MG63 (cell line): ENCODE measurements at regions not wholly inside any gene's neighbourhood (a gene's known extent, or its start where the extent isn't known, plus 50 kb on each side); places are given as distances from the start of the nearest gene placed in this dataset.

Experiments
- DNase-seq: peaks from one replicate; pipeline ENCODE4 v3.0.0-alpha.2; 2020
- H3K27me3 ChIP-seq: fragments of 250-450 bp; sonication (Bioruptor Pico); 2 replicates; pipeline ENCODE4 v1.5.1; 2020; ENCODE audit warnings: mild to moderate bottlenecking, moderate library complexity
- H3K36me3 ChIP-seq: fragments of 250-450 bp; sonication (Bioruptor Pico); 2 replicates; pipeline ENCODE4 v1.5.1; 2020; ENCODE audit warnings: mild to moderate bottlenecking, moderate library complexity
- H3K4me3 ChIP-seq: fragments of 250-450 bp; sonication (Bioruptor Pico); 2 replicates; pipeline ENCODE4 v1.5.1; 2020; ENCODE audit warnings: mild to moderate bottlenecking, moderate library complexity
- H3K9me3 ChIP-seq: fragments of 250-450 bp; sonication (Bioruptor Pico); 2 replicates; pipeline ENCODE4 v1.5.1; 2020; ENCODE audit warnings: mild to moderate bottlenecking, moderate library complexity

DNA sequence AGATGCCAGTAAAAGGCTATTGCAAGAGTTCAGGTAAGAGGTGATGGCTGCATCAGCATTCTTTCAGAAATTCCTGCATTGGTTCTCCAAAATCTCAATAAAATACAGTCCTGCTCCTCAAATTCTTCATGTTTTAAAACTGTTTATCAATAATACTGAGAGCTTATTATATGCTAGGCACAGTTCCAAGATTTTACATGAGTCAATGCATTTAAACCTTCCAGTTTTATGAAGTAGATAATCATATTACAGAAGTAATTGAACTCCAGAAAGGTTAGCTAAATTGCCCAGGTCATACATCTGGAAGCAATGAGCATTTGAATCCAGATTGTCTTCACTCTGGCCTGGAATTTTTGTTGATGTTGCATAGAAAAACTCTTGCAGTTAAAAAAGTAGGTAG lies 282.9 kb upstream of the SLITRK6 start:
- DNase-seq, result no peak
- Histone ChIP-seq H3K4me3 (no peak overlapping the region), H3K27me3 (no peaks in the 10 kb centered on the region), H3K9me3 (no peaks in the 10 kb centered on the region), H3K36me3 (no peaks in the 10 kb centered on the region)

DNA sequence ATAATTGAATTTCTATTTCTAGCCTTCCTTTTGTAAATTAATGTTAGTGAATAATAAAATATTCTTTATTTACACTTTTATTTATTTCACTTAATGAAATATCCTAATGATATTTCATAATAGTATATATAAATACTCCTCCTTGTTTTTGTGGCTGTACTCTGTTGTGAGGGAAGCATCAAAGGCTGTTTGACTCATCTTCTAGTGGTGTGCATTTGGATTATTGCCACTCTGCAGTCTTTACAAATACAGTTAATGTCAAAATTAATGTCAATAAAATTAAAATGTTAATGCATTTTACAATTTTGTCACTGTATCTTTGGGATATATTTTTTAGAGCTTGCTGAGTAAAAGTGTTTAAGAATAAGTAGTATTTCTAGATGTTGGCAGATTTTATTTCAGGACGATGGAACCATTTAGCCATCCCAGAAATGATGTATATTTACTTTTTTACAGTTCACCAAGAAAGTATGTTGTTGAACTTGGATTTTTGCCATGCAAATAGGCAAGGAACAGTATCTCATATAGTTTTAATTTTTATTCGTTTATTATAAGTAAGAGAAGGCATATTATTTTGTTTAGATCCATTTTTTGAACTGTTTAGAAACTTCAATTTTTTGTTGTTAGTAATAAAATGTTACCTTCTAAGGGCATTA lies 281.2 kb upstream of the SLITRK6 start:
- no peak overlapping the region for H3K4me3 ChIP-seq
- no peaks in the 10 kb centered on the region for H3K9me3 ChIP-seq
- H3K36me3 ChIP-seq, result no peaks in the 10 kb centered on the region
- DNase-seq, result no peak
- no peaks in the 10 kb centered on the region for H3K27me3 ChIP-seq

DNA sequence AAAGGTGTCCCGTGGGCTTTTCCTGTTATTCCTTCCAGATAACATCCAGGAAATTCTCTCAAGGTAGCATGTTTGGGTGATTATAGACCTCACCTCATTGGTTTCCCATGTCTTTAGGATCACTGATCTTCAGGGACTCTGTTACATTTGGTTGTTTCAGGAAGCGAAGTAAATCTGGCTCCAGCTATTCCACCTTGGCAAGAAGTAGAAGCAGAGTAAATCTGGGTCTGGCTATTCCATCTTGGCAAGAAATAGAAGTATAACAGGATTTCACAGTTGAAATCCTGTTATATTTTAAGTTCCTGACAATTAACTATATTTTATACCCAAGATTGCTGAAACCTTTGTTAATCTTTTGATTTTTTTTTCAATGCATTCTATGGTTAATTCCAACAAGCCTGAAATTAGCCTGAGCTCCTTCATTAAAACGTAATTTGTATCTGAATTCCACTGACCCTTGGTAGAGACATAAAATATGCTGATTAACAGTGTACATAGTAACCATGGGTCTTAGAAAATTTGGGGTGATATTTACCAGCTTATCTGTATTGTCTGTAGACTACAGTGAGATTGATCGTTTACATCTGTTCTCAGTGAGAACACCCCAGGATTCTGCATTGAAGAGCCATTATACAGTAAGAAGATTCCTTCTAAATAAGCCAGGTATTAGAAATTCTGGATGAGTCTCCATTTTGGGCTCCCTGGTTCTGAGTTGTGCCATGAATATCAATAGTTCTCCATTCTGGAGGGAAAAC lies 267.6 kb upstream of the SLITRK6 start:
- Histone ChIP-seq H3K4me3 (no peak overlapping the region), H3K27me3 (no peaks in the 10 kb centered on the region), H3K36me3 (no peaks in the 10 kb centered on the region), H3K9me3 (no peaks in the 10 kb centered on the region)
- no peak for DNase-seq

- Histone ChIP-seq H3K9me3 (no peaks in the 10 kb centered on the region; the same call in 1 of the 2 replicates), H3K4me3 (no peak overlapping the region), H3K36me3 (no peaks in the 10 kb centered on the region), H3K27me3 (no peaks in the 10 kb centered on the region)
- DNase-seq, result no peak
Measured at GRCh38 chr13:86052141-86052540, 252.9 kb upstream of the SLITRK6 start.

DNA sequence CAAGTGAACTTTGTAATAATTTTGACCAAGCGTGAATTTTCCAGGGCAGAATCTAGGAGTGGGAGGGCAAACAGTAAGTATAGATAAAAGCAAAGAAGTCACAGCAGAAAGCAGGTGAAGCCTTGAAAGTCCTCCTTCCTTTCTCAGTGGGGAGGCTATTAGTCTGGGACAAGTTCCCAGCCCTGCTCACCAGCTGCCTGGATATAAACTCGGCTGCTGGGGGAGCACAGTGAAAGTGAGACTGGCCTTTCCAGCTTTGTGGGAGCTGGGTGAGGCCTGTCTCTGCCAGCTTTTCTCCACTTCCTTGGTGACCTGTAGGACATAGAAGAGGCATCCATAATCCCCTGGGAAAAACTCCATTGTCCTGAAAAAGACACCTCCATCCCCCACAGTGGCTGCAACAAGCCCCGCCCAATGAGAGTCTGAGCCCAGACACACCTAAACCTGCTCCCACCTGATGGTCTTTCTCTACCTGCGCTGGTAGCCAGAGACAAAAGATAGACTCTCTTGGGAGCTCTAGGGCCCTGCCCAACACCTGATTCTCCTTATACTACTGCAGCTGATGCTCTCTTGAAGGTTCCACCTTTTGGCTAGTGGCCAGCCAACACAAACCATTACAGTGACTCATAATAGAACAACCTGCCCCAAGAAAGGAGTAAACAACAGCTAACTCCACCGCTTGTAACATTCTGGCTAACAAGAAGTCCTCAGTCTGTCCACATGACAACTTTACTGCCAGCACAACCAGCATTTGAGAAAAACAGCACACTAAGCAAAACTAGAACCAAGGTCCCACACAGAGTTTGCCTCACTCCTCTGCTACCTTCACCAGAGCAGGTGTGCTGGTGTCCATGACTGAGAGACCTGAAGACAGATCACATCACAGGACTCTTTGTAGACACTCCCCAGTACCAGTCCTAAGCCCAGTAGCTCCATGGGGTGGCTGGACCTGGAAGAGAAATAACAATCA lies 252.2 kb upstream of the SLITRK6 start:
- Histone ChIP-seq H3K27me3 (no peaks in the 10 kb centered on the region), H3K4me3 (no peak overlapping the region), H3K36me3 (no peaks in the 10 kb centered on the region), H3K9me3 (no peaks in the 10 kb centered on the region; the same call in 1 of the 2 replicates)
- DNase-seq, result peak; percentile 5

DNA sequence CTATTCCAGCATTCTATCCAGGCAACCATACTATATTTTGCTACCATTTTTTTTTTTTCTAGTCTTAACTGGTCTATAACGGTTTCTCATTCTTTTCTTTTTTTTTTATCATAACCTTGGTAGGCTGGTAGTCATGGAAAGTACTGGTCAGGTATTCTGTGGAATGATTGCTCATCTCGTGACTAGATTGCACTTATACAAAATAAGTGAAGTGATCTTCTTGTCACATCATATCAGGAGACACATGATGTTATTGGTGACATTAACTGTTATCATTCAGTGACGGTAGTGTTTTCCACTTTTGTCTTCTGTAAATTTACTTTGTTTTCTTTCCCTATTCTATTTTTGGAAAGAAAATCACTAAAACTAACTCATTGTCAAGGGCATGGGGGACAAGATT lies 239.3 kb upstream of the SLITRK6 start:
- Histone ChIP-seq H3K27me3 (no peaks in the 10 kb centered on the region), H3K36me3 (no peaks in the 10 kb centered on the region), H3K9me3 (no peaks in the 10 kb centered on the region), H3K4me3 (no peak overlapping the region)
- no peak for DNase-seq

DNA sequence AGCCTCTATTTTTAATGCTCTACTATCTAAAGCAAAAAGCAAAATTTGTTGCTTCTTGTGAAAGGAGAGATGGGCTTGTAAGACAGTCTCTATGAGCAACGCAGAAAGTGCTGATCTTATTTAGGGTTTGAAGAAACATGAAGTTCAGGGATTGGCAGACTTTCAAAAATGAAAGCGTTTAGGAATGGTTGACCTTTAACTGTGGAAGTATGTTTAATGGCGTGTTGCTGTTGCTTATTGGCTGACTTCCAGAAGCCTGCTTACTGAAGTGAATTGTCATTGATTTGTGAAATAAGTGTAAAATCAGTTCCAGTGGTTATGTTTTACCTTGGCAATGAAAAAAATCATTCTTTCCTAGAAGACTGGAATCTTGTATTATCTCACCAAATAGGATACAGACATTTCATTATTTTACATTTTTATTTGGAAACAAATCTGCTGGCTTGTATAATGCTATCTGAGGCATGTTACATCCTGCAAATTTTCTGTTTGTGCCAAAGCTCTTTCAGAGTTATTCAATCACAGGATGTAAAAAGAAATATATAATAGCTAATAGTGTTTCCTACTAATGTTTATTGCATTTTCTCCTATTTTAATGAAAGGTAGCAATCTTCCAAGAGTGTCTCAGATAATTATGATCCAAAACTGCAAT lies 221.3 kb upstream of the SLITRK6 start:
- Histone ChIP-seq H3K27me3 (no peaks in the 10 kb centered on the region), H3K4me3 (no peak overlapping the region), H3K36me3 (no peaks in the 10 kb centered on the region), H3K9me3 (no peaks in the 10 kb centered on the region)
- DNase-seq, result no peak

DNA sequence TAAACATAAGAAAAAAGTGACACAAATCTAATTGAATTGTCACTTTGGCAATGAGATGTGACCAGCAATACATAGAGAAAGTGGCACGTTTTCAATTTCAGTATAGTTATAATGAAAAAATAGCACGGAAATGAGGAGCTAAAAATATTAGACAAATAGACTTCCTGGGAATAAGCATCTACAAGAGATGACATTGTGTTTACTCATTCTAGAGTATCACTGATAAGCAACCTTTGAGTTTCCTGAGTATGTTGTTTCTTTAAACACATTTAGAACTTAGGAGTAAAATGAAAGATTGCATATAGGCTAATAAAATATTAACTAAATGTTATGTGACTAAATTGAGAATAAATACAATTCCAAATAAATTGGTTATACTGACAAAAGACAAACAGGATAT lies 207.1 kb upstream of the SLITRK6 start:
- H3K27me3 ChIP-seq, result no peaks in the 10 kb centered on the region
- no peaks in the 10 kb centered on the region for H3K9me3 ChIP-seq
- no peak for DNase-seq
- no peak overlapping the region for H3K4me3 ChIP-seq
- H3K36me3 ChIP-seq, result no peaks in the 10 kb centered on the region

DNA sequence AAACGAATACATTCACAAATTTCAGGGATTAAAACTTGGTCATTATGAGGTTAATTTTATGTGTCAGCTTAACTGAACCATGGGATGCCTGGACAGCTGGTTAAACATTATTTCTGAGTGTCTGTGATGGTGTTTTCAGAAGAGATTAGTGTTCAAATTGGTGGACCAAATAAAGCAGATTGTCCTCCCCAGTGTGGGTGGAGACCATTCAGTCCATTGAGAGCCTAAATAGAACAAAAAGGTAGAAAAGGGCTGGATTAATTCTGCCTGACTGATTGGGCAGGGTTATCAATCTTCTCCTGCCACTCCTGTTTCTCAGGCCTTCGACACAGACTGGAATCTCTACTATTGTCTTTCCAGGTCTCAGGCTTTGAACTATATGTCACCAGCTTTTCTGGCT lies 203.8 kb upstream of the SLITRK6 start:
- no peak for DNase-seq
- Histone ChIP-seq H3K4me3 (no peak overlapping the region), H3K27me3 (no peaks in the 10 kb centered on the region)

GRCh38 chr13:86000546-86000945 lies 201.3 kb upstream of the SLITRK6 start:
- no peaks in the 10 kb centered on the region for H3K9me3 ChIP-seq
- no peaks in the 10 kb centered on the region for H3K27me3 ChIP-seq
- H3K4me3 ChIP-seq, result no peak overlapping the region
- DNase-seq, result no peak
- no peaks in the 10 kb centered on the region for H3K36me3 ChIP-seq

More for the DNA sequence above, 203.8 kb upstream of the SLITRK6 start:
- Histone ChIP-seq H3K36me3 (no peaks in the 10 kb centered on the region), H3K9me3 (no peaks in the 10 kb centered on the region)

- Histone ChIP-seq H3K27me3 (no peaks in the 10 kb centered on the region), H3K4me3 (no peak overlapping the region), H3K9me3 (no peaks in the 10 kb centered on the region), H3K36me3 (no peaks in the 10 kb centered on the region)
- DNase-seq, result no peak
Measured at GRCh38 chr13:85997587-85997986, 198.4 kb upstream of the SLITRK6 start.

DNA sequence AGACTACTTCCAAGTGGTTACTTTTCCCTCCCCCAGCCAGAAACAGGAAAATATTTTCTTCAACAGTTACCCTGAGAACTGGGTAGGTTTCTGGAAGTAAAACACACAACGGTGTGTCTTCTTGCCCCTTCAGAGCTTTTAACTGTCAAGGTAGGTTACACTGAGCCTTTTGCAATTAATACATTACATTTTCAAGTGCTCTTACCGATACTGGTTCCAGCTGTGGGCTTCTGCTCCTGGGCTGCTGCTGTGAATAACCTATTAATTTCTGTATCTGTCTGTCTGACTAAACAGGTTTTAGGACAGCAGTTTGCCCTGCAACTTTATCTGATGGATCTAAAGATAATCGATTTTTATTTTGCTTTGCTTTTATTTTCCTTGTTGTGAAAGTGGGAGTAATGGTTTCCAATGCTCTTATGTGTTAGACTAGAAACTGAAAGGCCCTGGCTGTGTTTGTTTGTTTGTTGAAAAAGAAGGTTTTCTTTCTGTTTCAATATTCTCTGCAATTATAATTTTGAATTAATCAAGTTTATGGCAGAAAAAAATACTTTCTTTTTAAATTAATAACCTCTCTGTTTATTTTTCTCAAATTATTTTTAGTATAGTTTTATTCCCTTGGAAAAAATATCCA lies 196.7 kb upstream of the SLITRK6 start:
- H3K9me3 ChIP-seq, result no peaks in the 10 kb centered on the region
- no peaks in the 10 kb centered on the region for H3K27me3 ChIP-seq
- no peak for DNase-seq
- H3K4me3 ChIP-seq, result no peak overlapping the region
- H3K36me3 ChIP-seq, result no peaks in the 10 kb centered on the region

DNA sequence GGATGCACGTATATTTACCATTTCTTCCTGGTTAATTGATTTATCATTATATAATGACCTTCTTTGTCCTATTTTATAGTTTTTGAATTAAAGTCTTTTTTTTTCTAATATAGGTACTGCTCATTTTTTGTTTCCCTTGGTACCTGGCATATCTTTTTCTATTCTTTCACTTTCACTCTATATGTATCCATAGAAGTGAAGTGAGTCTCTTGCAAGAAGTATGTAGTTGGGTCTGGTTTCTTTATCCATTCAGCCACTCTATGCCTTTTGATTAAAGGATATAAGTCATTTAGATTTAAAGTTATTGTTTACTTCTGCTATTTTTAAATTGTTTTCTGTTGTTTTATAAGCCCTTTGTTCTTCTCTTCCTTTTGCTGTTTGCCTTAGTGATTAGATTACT lies 194.3 kb upstream of the SLITRK6 start:
- no peaks in the 10 kb centered on the region for H3K36me3 ChIP-seq
- H3K27me3 ChIP-seq, result no peaks in the 10 kb centered on the region
- H3K4me3 ChIP-seq, result no peak overlapping the region
- no peaks in the 10 kb centered on the region for H3K9me3 ChIP-seq
- no peak for DNase-seq

GRCh38 chr13:85990397-85990796 lies 191.2 kb upstream of the SLITRK6 start:
- no peaks in the 10 kb centered on the region for H3K27me3 ChIP-seq

DNA sequence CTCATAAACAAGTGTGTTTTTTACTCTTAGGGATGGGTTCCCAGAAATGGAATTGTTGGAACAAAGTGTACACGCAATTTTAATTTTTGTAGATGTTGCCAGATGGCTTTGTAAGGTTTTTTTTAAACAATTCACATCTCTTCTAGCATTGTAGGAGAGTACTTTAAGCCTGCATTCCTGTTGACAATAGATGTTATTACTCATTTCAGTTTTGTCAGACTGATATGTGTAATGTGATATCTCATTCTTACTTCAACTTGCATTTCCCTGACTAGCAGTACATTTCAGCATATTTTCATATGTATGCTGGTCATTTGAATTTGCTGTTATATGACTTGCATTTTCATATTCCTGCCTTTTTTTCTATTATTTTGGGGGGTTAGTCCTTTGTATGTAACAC lies 186.6 kb upstream of the SLITRK6 start:
- Histone ChIP-seq H3K27me3 (no peaks in the 10 kb centered on the region), H3K36me3 (no peaks in the 10 kb centered on the region)

More at GRCh38 chr13:85990397-85990796, 191.2 kb upstream of the SLITRK6 start:
- Histone ChIP-seq H3K4me3 (no peak overlapping the region), H3K9me3 (no peaks in the 10 kb centered on the region), H3K36me3 (no peaks in the 10 kb centered on the region)
- no peak for DNase-seq

DNA sequence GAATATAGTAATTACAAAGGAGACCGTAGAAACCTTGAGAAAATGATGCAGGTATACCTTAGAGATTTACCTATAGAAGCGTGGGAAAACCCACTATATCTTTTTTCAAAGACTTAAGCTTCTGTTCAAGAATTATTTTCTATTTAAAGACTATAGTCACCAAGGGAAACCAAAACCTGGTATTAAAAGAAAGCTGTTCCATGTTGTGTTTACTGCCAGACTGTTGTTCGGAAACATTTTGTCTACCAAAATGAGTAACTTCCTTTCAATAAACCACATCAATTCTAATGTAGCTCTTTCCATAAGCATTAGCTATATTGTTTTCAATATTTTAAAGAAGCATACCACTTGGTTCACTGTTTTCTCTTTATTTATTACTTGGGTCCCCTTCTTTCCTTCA lies 182.9 kb upstream of the SLITRK6 start:
- H3K36me3 ChIP-seq, result no peaks in the 10 kb centered on the region
- no peaks in the 10 kb centered on the region; the same call in 1 of the 2 replicates for H3K9me3 ChIP-seq
- no peak overlapping the region for H3K4me3 ChIP-seq
- H3K27me3 ChIP-seq, result no peaks in the 10 kb centered on the region
- DNase-seq, result no peak

More for the DNA sequence above, 186.6 kb upstream of the SLITRK6 start:
- no peak for DNase-seq
- no peak overlapping the region for H3K4me3 ChIP-seq
- H3K9me3 ChIP-seq, result no peaks in the 10 kb centered on the region; the same call in 1 of the 2 replicates
